Prostate gland (tissue), 2 donors: ENCODE measurements at regions not wholly inside any gene's neighbourhood (a gene's known extent, or its start where the extent isn't known, plus 50 kb on each side); places are given as distances from the start of the nearest gene placed in this dataset.

Experiments
- DNase-seq: peaks from one replicate; pipeline ENCODE4 v3.0.0-alpha.2; 2019; ENCODE audit warnings: low spot score
- H3K27ac ChIP-seq, 2 donors: fragments of 200-600 bp; sonication (generic); 2 replicates each; pipeline ENCODE4 v1.5.1; 2017 to 2019
- H3K27me3 ChIP-seq: fragments of 200-600 bp; sonication (generic); replicated peaks from 2 replicates; pipeline ENCODE4 v1.5.1; 2019; ENCODE audit not compliant: insufficient read depth
- H3K36me3 ChIP-seq, 2 donors: fragments of 200-600 bp; sonication (generic); 1 replicate in 1 of 2; 2 replicates in 1 of 2; pipeline versions ENCODE4 v1.5.1 to v1.8.1; 2017 to 2019
- H3K4me1 ChIP-seq: fragments of 200-600 bp; sonication (generic); replicated peaks from 2 replicates; pipeline ENCODE4 v1.5.1; 2019
- H3K4me3 ChIP-seq, 2 donors: fragments of 200-600 bp; sonication (generic); 2 replicates each; pipeline ENCODE4 v1.5.1; 2017 to 2019
- H3K9me3 ChIP-seq: fragments of 200-600 bp; sonication (generic); 2 replicates; pipeline ENCODE4 v1.5.1; 2017
- POLR2A ChIP-seq: fragments of 450-650 bp; IDR thresholded peaks from one replicate; pipeline ENCODE4 v1.6.1; 2016; ENCODE audit warnings: antibody characterized with exemption, mild to moderate bottlenecking
- POLR2AphosphoS5 ChIP-seq: sonication (generic); formaldehyde crosslinking; IDR thresholded peaks from one replicate; pipeline ENCODE4 v1.6.1; 2017; ENCODE audit warnings: antibody characterized with exemption
- WGBS: methylation state at CpG from one replicate; pipeline ENCODE4 v1.1.5; 2018; 5-methylcytosine and 5-hydroxymethylcytosine counted together
- intact Hi-C: fragments of 100-400 bp; cut with DNase I; formaldehyde crosslinking; loops from one replicate; pipeline ENCODE4 v1.14.2; 2022
- TF ChIP-seq, protein P1 (sequence below), 4 experiments: fragments of 200-600 bp in 2 of 4; fragments of 450-650 bp in 2 of 4; sonication (generic) in 2 of 4; IDR thresholded peaks; 1 replicate in 3 of 4; 2 replicates in 1 of 4; pipeline ENCODE4 v1.5.1; 2016 to 2019; ENCODE audit warnings: antibody characterized with exemption in 4 of 4, mild to moderate bottlenecking in 2 of 4, moderate library complexity in 2 of 4

DNA sequence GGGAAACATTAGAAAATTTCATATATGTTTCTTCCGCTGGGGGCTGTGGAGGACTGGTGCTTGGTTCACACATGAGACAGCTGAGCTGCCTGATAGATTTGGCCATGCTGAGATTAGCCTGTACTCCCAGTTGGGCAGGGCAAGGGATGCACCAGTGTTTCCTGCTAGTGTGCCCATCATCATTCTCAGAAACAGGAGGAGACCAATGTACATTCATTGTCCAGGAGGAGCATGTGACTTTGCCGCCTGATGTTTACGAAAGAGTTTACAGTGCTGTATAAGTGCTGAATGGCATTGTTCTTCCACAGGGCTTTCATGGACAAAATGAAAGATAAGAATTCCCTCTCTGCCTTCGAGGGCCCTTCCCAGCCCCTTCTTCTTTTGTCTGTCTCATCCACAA lies 311.1 kb upstream of the THBS1 start:
- intact Hi-C loops, result no loop called here
- no peaks in the 10 kb centered on the region for H3K36me3 ChIP-seq
- no peak overlapping the region for H3K4me3 ChIP-seq
- no peak overlapping the region for H3K27ac ChIP-seq
- TF ChIP-seq POLR2A (no peak), POLR2AphosphoS5 (peak; percentile 74)
- TF ChIP-seq, protein P1, sequence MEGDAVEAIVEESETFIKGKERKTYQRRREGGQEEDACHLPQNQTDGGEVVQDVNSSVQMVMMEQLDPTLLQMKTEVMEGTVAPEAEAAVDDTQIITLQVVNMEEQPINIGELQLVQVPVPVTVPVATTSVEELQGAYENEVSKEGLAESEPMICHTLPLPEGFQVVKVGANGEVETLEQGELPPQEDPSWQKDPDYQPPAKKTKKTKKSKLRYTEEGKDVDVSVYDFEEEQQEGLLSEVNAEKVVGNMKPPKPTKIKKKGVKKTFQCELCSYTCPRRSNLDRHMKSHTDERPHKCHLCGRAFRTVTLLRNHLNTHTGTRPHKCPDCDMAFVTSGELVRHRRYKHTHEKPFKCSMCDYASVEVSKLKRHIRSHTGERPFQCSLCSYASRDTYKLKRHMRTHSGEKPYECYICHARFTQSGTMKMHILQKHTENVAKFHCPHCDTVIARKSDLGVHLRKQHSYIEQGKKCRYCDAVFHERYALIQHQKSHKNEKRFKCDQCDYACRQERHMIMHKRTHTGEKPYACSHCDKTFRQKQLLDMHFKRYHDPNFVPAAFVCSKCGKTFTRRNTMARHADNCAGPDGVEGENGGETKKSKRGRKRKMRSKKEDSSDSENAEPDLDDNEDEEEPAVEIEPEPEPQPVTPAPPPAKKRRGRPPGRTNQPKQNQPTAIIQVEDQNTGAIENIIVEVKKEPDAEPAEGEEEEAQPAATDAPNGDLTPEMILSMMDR (IDR thresholded peaks at IDR 0.05), result no peak
- H3K4me1 ChIP-seq, result peaks cover 8% of the 10 kb centered on the region
- H3K9me3 ChIP-seq, result no peaks in the 10 kb centered on the region
- peak; percentile 55 for DNase-seq
- 72% methylated on average over 4 of the region's 4 CpGs for WGBS
- no peaks in the 10 kb centered on the region for H3K27me3 ChIP-seq

DNA sequence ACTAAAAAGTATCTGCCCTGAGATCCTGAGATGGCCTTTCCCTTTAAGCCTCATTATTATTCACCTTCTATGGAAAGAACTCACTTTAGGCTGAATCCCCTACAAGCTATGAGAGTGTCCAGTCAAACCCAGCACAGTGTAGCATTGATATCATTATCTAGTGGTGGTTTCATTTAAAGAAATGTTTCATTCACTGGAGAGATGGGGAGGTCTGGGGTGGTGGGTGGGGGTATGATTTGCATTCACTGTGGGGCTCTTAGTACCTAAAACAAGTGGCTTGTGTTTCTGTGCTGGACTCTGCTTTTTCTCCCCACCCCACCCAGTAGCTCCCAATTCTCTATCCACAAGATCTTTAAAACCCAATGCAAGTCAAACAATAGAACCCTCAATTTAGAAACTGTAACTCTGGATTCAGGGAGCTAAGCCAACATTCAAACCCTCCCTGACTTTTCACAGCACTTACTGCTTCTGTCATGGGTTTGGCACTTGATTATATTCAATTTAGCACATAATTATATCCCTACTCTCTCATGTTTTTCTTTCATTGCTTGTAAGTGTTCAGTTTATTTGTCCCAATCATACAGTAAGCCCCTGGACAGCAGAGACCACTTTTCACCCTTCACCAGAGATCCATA lies 310.5 kb upstream of the THBS1 start:
- H3K4me1 ChIP-seq, result peaks cover 12% of the 10 kb centered on the region
- no peaks in the 10 kb centered on the region for H3K36me3 ChIP-seq
- no peak for DNase-seq
- H3K4me3 ChIP-seq, result no peak overlapping the region
- TF ChIP-seq, protein P1 (IDR thresholded peaks at IDR 0.05), result no peak
- TF ChIP-seq POLR2AphosphoS5 (no peak), POLR2A (no peak)
- intact Hi-C loops, result no loop called here
- no peak overlapping the region for H3K27ac ChIP-seq
- no peaks in the 10 kb centered on the region for H3K9me3 ChIP-seq
- H3K27me3 ChIP-seq, result no peaks in the 10 kb centered on the region

DNA sequence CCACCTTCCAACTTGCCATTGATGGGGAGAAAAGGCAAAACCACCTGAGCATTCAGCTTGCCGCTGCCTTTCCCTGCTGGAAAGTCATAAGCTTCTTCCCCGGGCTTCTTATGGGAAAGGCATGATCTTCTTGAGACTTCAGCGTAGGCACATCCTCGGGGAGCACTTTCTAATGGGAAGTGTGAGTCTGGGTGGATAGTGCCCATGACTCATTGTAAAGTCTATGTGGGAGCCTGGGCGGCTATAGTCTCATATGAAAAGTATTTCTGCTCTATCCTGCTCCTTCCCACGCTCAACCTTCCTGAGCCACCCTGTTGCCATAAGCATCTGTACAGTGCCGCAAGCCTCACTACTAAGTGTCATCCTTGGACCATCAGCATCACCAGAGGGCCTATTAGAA lies 309.9 kb upstream of the THBS1 start:
- peaks cover 17% of the 10 kb centered on the region for H3K4me1 ChIP-seq
- H3K9me3 ChIP-seq, result no peaks in the 10 kb centered on the region
- intact Hi-C loops, result no loop called here
- no peak overlapping the region for H3K27ac ChIP-seq
- DNase-seq, result no peak
- no peaks in the 10 kb centered on the region for H3K27me3 ChIP-seq
- H3K4me3 ChIP-seq, result no peak overlapping the region
- H3K36me3 ChIP-seq, result no peaks in the 10 kb centered on the region
- TF ChIP-seq, protein P1 (IDR thresholded peaks at IDR 0.05), result no peak
- no peak for TF ChIP-seq POLR2AphosphoS5
- no peak for TF ChIP-seq POLR2A
- WGBS, result 94% methylated on average over 7 of the region's 7 CpGs

DNA sequence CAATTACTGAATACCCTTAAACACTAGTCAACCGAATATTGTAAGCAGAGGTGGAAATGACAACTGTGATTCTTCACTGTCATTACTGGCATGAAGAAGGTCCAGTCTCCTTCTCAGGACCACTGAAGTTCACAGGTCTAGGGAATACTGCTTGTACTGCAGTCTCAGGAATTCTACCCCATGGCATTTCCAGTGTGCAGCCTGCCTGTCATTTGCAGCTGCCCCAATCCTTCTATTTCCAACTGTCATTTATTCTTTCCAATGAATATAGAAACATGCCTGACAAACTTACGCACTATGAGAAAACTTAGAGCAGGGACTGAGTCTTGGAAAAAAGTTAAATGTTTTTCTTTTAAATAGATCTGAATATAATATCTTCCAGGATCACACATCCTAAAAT lies 308.0 kb upstream of the THBS1 start:
- no peak for DNase-seq
- TF ChIP-seq POLR2AphosphoS5, result no peak
- TF ChIP-seq POLR2A, result no peak
- TF ChIP-seq, protein P1 (IDR thresholded peaks at IDR 0.05), result no peak
- intact Hi-C loops, result no loop called here
- Histone ChIP-seq H3K27me3 (no peaks in the 10 kb centered on the region), H3K9me3 (no peaks in the 10 kb centered on the region), H3K27ac (peak overlapping the region in 1 of 2 donors; percentile 75), H3K36me3 (no peaks in the 10 kb centered on the region), H3K4me1 (peaks cover 17% of the 10 kb centered on the region), H3K4me3 (no peak overlapping the region)
- 95% methylated on average over 2 of the region's 2 CpGs for WGBS

DNA sequence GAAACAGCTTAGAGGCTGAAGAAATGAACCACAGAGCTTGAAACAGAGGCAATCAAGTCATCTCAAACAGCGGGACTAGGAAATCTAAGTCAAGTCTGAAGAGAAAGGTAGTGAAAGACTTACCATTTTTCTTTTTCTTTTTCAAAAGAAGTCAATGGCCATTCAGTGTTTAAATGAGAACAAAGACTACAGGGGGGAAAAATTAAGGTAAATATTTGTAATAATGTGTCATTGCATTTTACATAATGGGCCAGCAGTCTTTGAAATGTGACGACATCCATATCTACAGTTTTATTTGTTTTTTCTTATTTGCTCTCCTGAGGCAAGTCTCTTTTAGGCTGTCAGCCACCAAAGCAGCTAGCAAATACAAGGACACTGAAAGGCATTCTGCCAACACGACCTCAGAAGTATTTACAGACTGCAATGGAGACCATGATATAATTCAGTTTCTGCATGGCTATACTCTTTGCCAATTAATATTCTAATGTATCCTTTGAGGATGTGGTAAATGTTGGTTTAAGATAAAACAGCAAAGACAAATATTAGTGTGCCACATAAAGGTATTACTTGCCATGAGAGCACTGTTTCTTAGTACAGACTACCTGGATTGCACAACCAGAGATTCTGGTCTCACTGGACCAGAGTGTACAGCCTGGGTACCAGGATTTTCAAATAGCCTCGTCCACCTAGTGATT lies 307.0 kb upstream of the THBS1 start:
- intact Hi-C loops, result no loop called here
- TF ChIP-seq POLR2AphosphoS5 (peak; percentile 84), POLR2A (no peak)
- TF ChIP-seq, protein P1 (IDR thresholded peaks at IDR 0.05), result no peak

More for the DNA sequence above, 307.0 kb upstream of the THBS1 start:
- peak; percentile 94 for DNase-seq
- no peaks in the 10 kb centered on the region for H3K9me3 ChIP-seq
- peaks cover 17% of the 10 kb centered on the region for H3K4me1 ChIP-seq
- H3K36me3 ChIP-seq, result no peaks in the 10 kb centered on the region
- H3K4me3 ChIP-seq, result no peak overlapping the region
- WGBS, result 24% methylated on average over 4 of the region's 4 CpGs
- no peaks in the 10 kb centered on the region for H3K27me3 ChIP-seq
- peak overlapping the region; percentile 66 to 75 for H3K27ac ChIP-seq
